Dendritic cell treated with granulocyte-macrophage colony-stimulating factor and Interleukin-4, amounts not matched to agents 40 ng/mL and 50 ng/mL, for 4 days (primary cell): ENCODE measurements at regions not wholly inside any gene's neighbourhood (a gene's known extent, or its start where the extent isn't known, plus 50 kb on each side); places are given as distances from the start of the nearest gene placed in this dataset.
"Not testable (repeated sequence)": the region's sequence is repeated elsewhere in the genome, so short reads cannot be mapped to it uniquely, and the experiment has no call there.

Experiments
- H3K27ac Mint-ChIP-seq: one replicate; pipeline ENCODE4 v1.8.0; 2022; ENCODE audit warnings: mild to moderate bottlenecking, mixed read lengths
- H3K27me3 Mint-ChIP-seq: one replicate; pipeline ENCODE4 v1.8.0; 2022; ENCODE audit warnings: mild to moderate bottlenecking, mixed read lengths
- H3K36me3 Mint-ChIP-seq: one replicate; pipeline ENCODE4 v1.8.0; 2022; ENCODE audit warnings: low read depth, mixed read lengths
- H3K4me1 Mint-ChIP-seq: one replicate; pipeline ENCODE4 v1.8.0; 2022; ENCODE audit warnings: low read depth, mixed read lengths
- H3K4me3 Mint-ChIP-seq: one replicate; pipeline ENCODE4 v1.8.0; 2022; ENCODE audit warnings: mild to moderate bottlenecking, moderate library complexity, mixed read lengths
- H3K9me3 Mint-ChIP-seq: one replicate; pipeline ENCODE4 v1.8.0; 2022; ENCODE audit warnings: mixed read lengths
- intact Hi-C: fragments of 100-400 bp; cut with micrococcal nuclease; formaldehyde crosslinking; loops from one replicate; pipeline ENCODE4 v1.15.0; 2022

GRCh38 chr6:126685182-126685581, 345.3 kb downstream of the CENPW start:
- H3K27ac Mint-ChIP-seq = no peak overlapping the region
- no peaks in the 10 kb centered on the region for H3K27me3 Mint-ChIP-seq
- no peaks in the 10 kb centered on the region for H3K9me3 Mint-ChIP-seq
- no peaks in the 10 kb centered on the region for H3K36me3 Mint-ChIP-seq
- H3K4me1 Mint-ChIP-seq = no peaks in the 10 kb centered on the region
- H3K4me3 Mint-ChIP-seq = no peak overlapping the region
- intact Hi-C loops = no loop called here

- H3K4me1 Mint-ChIP-seq = no peaks in the 10 kb centered on the region
- no peaks in the 10 kb centered on the region for H3K27me3 Mint-ChIP-seq
- H3K4me3 Mint-ChIP-seq = no peak overlapping the region
- no peaks in the 10 kb centered on the region for H3K36me3 Mint-ChIP-seq
- intact Hi-C loops = no loop called here
- H3K27ac Mint-ChIP-seq = no peak overlapping the region
- no peaks in the 10 kb centered on the region for H3K9me3 Mint-ChIP-seq
Observed at GRCh38 chr6:126696921-126697693, 357.2 kb downstream of the CENPW start.

GRCh38 chr6:126698732-126699240, 358.9 kb downstream of the CENPW start:
- Mint-ChIP-seq H3K27ac (no peak overlapping the region), H3K4me3 (no peak overlapping the region), H3K4me1 (no peaks in the 10 kb centered on the region), H3K9me3 (no peaks in the 10 kb centered on the region), H3K36me3 (no peaks in the 10 kb centered on the region), H3K27me3 (no peaks in the 10 kb centered on the region)
- intact Hi-C loops = no loop called here

DNA sequence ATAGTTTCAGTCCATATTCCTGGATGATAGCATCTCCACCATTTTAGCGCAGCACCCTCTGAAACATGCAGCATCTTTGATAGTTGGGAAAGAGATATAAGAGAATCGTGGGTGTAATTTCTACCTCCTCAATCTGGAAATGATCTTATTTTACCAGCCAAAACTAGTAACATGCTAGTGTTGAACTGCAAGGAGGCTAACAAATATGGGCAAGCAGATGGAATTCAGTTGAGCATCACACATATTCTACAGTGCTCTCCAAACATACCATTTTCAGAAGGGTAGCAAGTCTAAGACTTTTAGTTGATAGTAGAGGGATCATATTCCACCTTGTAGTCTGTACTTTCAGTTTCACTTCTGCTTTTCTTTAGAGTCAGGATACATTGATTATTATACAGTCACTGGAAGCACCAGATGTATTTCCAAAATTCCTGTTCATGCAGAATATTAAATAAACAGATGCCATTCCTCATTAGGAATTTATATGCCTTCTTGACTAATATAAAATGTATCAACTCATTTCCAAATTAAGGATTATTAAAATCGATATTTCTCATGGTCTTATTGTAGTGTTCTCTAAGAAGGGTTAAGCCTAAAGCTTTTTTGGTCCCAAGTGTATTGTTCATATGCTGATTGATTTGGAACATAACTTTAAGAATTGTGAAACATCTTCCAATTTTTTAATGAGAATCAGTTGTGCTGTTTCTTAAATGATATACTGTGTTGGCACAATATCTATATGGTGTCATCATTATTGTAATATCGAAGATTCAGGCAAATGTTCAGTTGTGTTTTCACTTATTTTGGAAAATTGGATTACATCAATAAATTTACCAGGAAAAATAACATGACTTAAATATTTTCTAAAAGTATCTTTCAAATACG, 362.0 kb downstream of the CENPW start:
- intact Hi-C loops = no loop called here
- no peak overlapping the region for H3K27ac Mint-ChIP-seq
- H3K27me3 Mint-ChIP-seq = no peaks in the 10 kb centered on the region
- H3K36me3 Mint-ChIP-seq = no peaks in the 10 kb centered on the region
- no peaks in the 10 kb centered on the region for H3K9me3 Mint-ChIP-seq
- H3K4me1 Mint-ChIP-seq = no peaks in the 10 kb centered on the region
- no peak overlapping the region for H3K4me3 Mint-ChIP-seq

GRCh38 chr6:126716032-126716431, 376.1 kb downstream of the CENPW start:
- no peaks in the 10 kb centered on the region for H3K27me3 Mint-ChIP-seq
- no peaks in the 10 kb centered on the region for H3K4me1 Mint-ChIP-seq
- no peaks in the 10 kb centered on the region for H3K9me3 Mint-ChIP-seq
- no peak overlapping the region for H3K27ac Mint-ChIP-seq
- no peak overlapping the region for H3K4me3 Mint-ChIP-seq
- H3K36me3 Mint-ChIP-seq = no peaks in the 10 kb centered on the region
- intact Hi-C loops = no loop called here

DNA sequence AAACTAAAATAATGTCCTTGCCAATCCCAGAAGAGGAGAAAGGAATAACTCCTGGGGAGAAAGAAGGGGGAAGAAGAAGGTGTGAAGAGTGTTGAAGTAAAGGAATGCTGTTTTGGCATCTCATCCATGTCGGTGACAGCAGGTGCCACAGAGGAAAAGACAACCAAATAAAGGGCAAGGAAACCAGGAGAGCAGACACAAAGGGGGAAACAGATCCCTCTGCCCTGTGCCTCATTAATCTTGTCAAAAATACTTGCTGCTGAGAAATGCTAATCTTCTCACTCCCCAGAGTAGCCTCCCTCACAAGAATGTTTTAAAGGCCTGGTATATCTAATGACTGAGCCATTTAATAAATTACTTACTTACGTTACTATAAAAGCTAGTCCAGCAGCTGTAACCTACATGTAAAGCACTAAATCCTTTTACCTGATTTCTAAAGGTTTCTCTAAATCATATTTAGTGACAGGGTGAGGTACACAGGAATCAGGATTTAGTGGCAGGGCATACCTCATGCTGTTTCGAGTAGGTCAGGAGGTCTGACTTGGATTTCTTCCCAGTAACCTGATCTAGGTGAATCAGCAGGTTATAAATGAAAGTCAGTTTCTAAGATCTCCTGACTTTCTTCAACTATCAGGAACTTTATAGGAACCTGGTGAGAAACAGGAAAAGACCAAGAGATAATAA, 377.1 kb downstream of the CENPW start:
- Mint-ChIP-seq H3K4me3 (no peak overlapping the region), H3K27ac (no peak overlapping the region), H3K4me1 (no peaks in the 10 kb centered on the region), H3K27me3 (no peaks in the 10 kb centered on the region), H3K36me3 (no peaks in the 10 kb centered on the region), H3K9me3 (no peaks in the 10 kb centered on the region)
- intact Hi-C loops = no loop called here

GRCh38 chr6:126718600-126719327, 378.8 kb downstream of the CENPW start:
- Mint-ChIP-seq H3K27me3 (no peaks in the 10 kb centered on the region), H3K4me3 (no peak overlapping the region), H3K4me1 (no peaks in the 10 kb centered on the region), H3K27ac (no peak overlapping the region), H3K9me3 (no peaks in the 10 kb centered on the region), H3K36me3 (no peaks in the 10 kb centered on the region)
- intact Hi-C loops = no loop called here

GRCh38 chr6:126720304-126720703, 380.4 kb downstream of the CENPW start:
- H3K9me3 Mint-ChIP-seq = peaks cover 2% of the 10 kb centered on the region
- no peak overlapping the region for H3K4me3 Mint-ChIP-seq
- no peaks in the 10 kb centered on the region for H3K36me3 Mint-ChIP-seq
- no peak overlapping the region for H3K27ac Mint-ChIP-seq
- intact Hi-C loops = no loop called here
- H3K4me1 Mint-ChIP-seq = no peaks in the 10 kb centered on the region
- no peaks in the 10 kb centered on the region for H3K27me3 Mint-ChIP-seq

- Mint-ChIP-seq H3K4me1 (no peaks in the 10 kb centered on the region), H3K4me3 (no peak overlapping the region), H3K36me3 (no peaks in the 10 kb centered on the region), H3K27me3 (no peaks in the 10 kb centered on the region), H3K9me3 (peaks cover 16% of the 10 kb centered on the region), H3K27ac (no peak overlapping the region)
- intact Hi-C loops = no loop called here
Observed at GRCh38 chr6:126721581-126722160, 381.8 kb downstream of the CENPW start.

DNA sequence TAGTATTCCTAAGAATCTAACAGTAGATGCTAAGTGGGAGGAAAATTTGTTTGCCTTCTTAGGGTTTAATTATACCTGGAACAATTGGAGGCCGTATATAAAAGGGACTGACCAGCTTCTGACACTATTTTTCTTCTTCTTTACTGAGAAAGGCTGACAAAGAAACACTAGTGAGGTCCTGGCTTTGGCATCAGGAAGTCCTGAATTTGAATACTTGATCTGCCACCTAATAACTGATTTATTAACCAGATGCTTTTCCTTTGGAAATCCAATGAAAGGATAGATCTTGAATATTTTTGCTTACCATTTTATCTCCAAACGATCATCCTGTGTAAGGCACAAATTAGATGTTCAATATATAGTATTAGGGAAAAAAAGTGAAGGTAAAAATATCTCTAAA, 382.5 kb downstream of the CENPW start:
- peaks cover 23% of the 10 kb centered on the region for H3K9me3 Mint-ChIP-seq
- no peak overlapping the region for H3K4me3 Mint-ChIP-seq
- no peaks in the 10 kb centered on the region for H3K27me3 Mint-ChIP-seq
- no peak overlapping the region for H3K27ac Mint-ChIP-seq
- intact Hi-C loops = no loop called here
- H3K4me1 Mint-ChIP-seq = no peaks in the 10 kb centered on the region
- no peaks in the 10 kb centered on the region for H3K36me3 Mint-ChIP-seq

- Mint-ChIP-seq H3K4me3 (no peak overlapping the region), H3K27me3 (no peaks in the 10 kb centered on the region), H3K4me1 (no peaks in the 10 kb centered on the region), H3K9me3 (peaks cover 32% of the 10 kb centered on the region), H3K36me3 (no peaks in the 10 kb centered on the region), H3K27ac (no peak overlapping the region)
- intact Hi-C loops = no loop called here
Observed at GRCh38 chr6:126723541-126724170, 383.7 kb downstream of the CENPW start.

GRCh38 chr6:126724821-126725220, 384.9 kb downstream of the CENPW start:
- peaks cover 43% of the 10 kb centered on the region for H3K9me3 Mint-ChIP-seq
- H3K36me3 Mint-ChIP-seq = no peaks in the 10 kb centered on the region
- no peak overlapping the region for H3K4me3 Mint-ChIP-seq
- no peaks in the 10 kb centered on the region for H3K4me1 Mint-ChIP-seq
- intact Hi-C loops = no loop called here
- H3K27ac Mint-ChIP-seq = no peak overlapping the region
- H3K27me3 Mint-ChIP-seq = no peaks in the 10 kb centered on the region

- H3K27ac Mint-ChIP-seq, H3K4me3 Mint-ChIP-seq, H3K4me1 Mint-ChIP-seq, H3K27me3 Mint-ChIP-seq, intact Hi-C loops, H3K36me3 Mint-ChIP-seq: not testable (repeated sequence)
- peaks cover 43% of the 10 kb centered on the region for H3K9me3 Mint-ChIP-seq
Observed at GRCh38 chr6:126726454-126726853, 386.5 kb downstream of the CENPW start.
